GM12875 (cell line): ENCODE measurements at regions not wholly inside any gene's neighbourhood (a gene's known extent, or its start where the extent isn't known, plus 50 kb on each side); places are given as distances from the start of the nearest gene placed in this dataset.

Source experiments
- H3K4me3 ChIP-seq: one replicate; pipeline ENCODE4 v1.5.1; 2011; ENCODE audit warnings: low read depth, low read length, control low read depth
- CTCF ChIP-seq: IDR thresholded peaks from 2 replicates; pipeline ENCODE4 v1.5.1; 2011; ENCODE audit warnings: low read depth, mild to moderate bottlenecking, control low read depth, inconsistent platforms, low read length, moderate library complexity, borderline replicate concordance; ENCODE audit not compliant: insufficient read depth

- no peak overlapping the region for H3K4me3 ChIP-seq
- no peak for TF ChIP-seq CTCF
Measured at GRCh38 chr2:146598791-146599190, 1246.0 kb upstream of the ACVR2A start.

GRCh38 chr2:146597291-146597690 lies 1247.5 kb upstream of the ACVR2A start:
- no peak for TF ChIP-seq CTCF
- no peak overlapping the region for H3K4me3 ChIP-seq

- no peak for TF ChIP-seq CTCF
- H3K4me3 ChIP-seq: no peak overlapping the region
Measured at GRCh38 chr2:146591908-146592307, 1252.9 kb upstream of the ACVR2A start.

- H3K4me3 ChIP-seq: no peak overlapping the region
- no peak for TF ChIP-seq CTCF
Measured at GRCh38 chr2:146587291-146587713, 1257.5 kb upstream of the ACVR2A start.

- TF ChIP-seq CTCF: no peak
- no peak overlapping the region for H3K4me3 ChIP-seq
Measured at GRCh38 chr2:146584316-146584715, 1260.5 kb upstream of the ACVR2A start.

- no peak for TF ChIP-seq CTCF
- H3K4me3 ChIP-seq: no peak overlapping the region
Measured at GRCh38 chr2:146579147-146579930, 1265.5 kb upstream of the ACVR2A start.
